K562 (cell line): ENCODE measurements at regions not wholly inside any gene's neighbourhood (a gene's known extent, or its start where the extent isn't known, plus 50 kb on each side); places are given as distances from the start of the nearest gene placed in this dataset.

Experiments
- ATAC-seq: fragments of 200-7000 bp; cut with Tn5 transposase; 3 replicates; pipeline ENCODE4 v1.9.1; 2020; ENCODE audit warnings: moderate library complexity
- BruUV-seq: library from RNA; stranded (reverse); fragments of 400-500 nt; replicated peaks from 2 replicates; lab custom pipeline; 2021; lab: Mats Ljungman, UMichigan
- CTCF ChIA-PET: fragments of 300-600 bp; formaldehyde crosslinking; extraction: SDS; loops from one replicate; lab custom pipeline; 2021; ENCODE audit warnings: low intra/inter-chr PET ratio; lab: Yijun Ruan, JAX
- POLR2A ChIA-PET: fragments of 300-600, 350-650 bp; sonication (Branson Sonifier 250); formaldehyde crosslinking; extraction: SDS; loops from one replicate; lab custom pipeline; 2021; ENCODE audit warnings: antibody characterized with exemption, inconsistent platforms; lab: Yijun Ruan, JAX
- DNase-seq, 4 experiments: peaks; one replicate each; pipeline versions ENCODE4 v3.0.0 to v3.0.0-alpha.2; 2011 to 2018; ENCODE audit warnings: low spot score in 3 of 4, mixed read lengths in 3 of 4; ENCODE audit errors: extremely low read depth in 1 of 4
- FAIRE-seq: peaks from 2 replicates; lab custom pipeline; 2011; peaks lifted over from hg19 to GRCh38; lab: Jason Lieb, UNC
- H2AFZ ChIP-seq: 2 replicates; pipeline ENCODE4 v1.6.0; 2011; ENCODE audit warnings: low read depth, low read length, control low read depth, inconsistent platforms
- H3K27ac ChIP-seq: fragments of 200-600 bp; 3 replicates; pipeline ENCODE4 v1.8.0; 2011; ENCODE audit warnings: low read depth, mild to moderate bottlenecking, control low read depth, inconsistent platforms, low read length, moderate library complexity, mixed read lengths; ENCODE audit errors: extremely low read depth
- H3K27me3 ChIP-seq, 2 experiments: fragments of 300-600 bp in 1 of 2; 2 replicates in 1 of 2; 3 replicates in 1 of 2; pipeline versions ENCODE4 v1.6.0 to v1.8.0; 2011; ENCODE audit warnings: inconsistent platforms in 2 of 2, low read length in 2 of 2, mild to moderate bottlenecking in 1 of 2, mixed read lengths in 1 of 2, moderate library complexity in 1 of 2; ENCODE audit not compliant: control insufficient read depth in 2 of 2, insufficient read depth in 2 of 2
- H3K36me3 ChIP-seq: fragments of 300-600 bp; 3 replicates; pipeline ENCODE4 v1.8.0; 2011; ENCODE audit warnings: mild to moderate bottlenecking, low read length, inconsistent platforms; ENCODE audit not compliant: control insufficient read depth, insufficient read depth
- H3K4me1 ChIP-seq, 2 experiments: fragments of 200-600 bp in 1 of 2; replicated peaks in 1 of 2; 2 replicates in 1 of 2; 3 replicates in 1 of 2; pipeline versions ENCODE4 v1.5.1 to v1.8.0; 2011; ENCODE audit warnings: inconsistent platforms in 2 of 2, low read length in 2 of 2, mild to moderate bottlenecking in 1 of 2, mixed read lengths in 1 of 2, moderate library complexity in 1 of 2; ENCODE audit not compliant: control insufficient read depth in 2 of 2, insufficient read depth in 2 of 2
- H3K4me2 ChIP-seq: 2 replicates; pipeline ENCODE4 v1.6.1; 2011; ENCODE audit warnings: low read length, control low read depth, inconsistent platforms, mixed read lengths; ENCODE audit not compliant: insufficient read depth
- H3K4me3 ChIP-seq: fragments of 200-600 bp; sonication (generic), shearing (Covaris generic); 2 replicates; pipeline ENCODE4 v1.5.1; 2016; ENCODE audit warnings: control low read depth, inconsistent platforms
- H3K79me2 ChIP-seq: fragments of 200-600 bp; 3 replicates; pipeline ENCODE4 v1.8.0; 2011; ENCODE audit warnings: low read length, inconsistent platforms; ENCODE audit not compliant: control insufficient read depth, insufficient read depth
- H3K9ac ChIP-seq, 2 experiments: 2 replicates each; pipeline versions ENCODE4 v1.6.0 to v1.6.1; 2011; ENCODE audit warnings: low read depth in 2 of 2, low read length in 2 of 2, control low read depth in 1 of 2, inconsistent platforms in 1 of 2, mild to moderate bottlenecking in 1 of 2, mixed read lengths in 1 of 2; ENCODE audit not compliant: insufficient read depth in 1 of 2
- H3K9me1 ChIP-seq: one replicate; pipeline ENCODE4 v1.6.0; 2011; ENCODE audit warnings: inconsistent platforms, mild to moderate bottlenecking, low read length, moderate library complexity; ENCODE audit not compliant: control insufficient read depth, insufficient read depth
- H3K9me3 ChIP-seq: replicated peaks from 2 replicates; pipeline ENCODE4 v1.5.1; 2011; ENCODE audit warnings: low read depth, low read length, inconsistent platforms; ENCODE audit not compliant: control insufficient read depth, insufficient read depth
- H4K20me1 ChIP-seq: replicated peaks from 2 replicates; pipeline ENCODE4 v1.6.1; 2011; ENCODE audit warnings: low read length, inconsistent platforms, mixed read lengths; ENCODE audit not compliant: control insufficient read depth, insufficient read depth
- CC2D1A ChIP-seq: fragments of 450-650 bp; IDR thresholded peaks from 2 replicates; pipeline ENCODE4 v1.6.1; 2017; ENCODE audit warnings: mild to moderate bottlenecking
- CTCFL ChIP-seq: IDR thresholded peaks from 2 replicates; pipeline ENCODE4 v1.6.1; 2011; ENCODE audit warnings: borderline replicate concordance, low read depth, mild to moderate bottlenecking, moderate library complexity, low read length; ENCODE audit not compliant: insufficient read depth, poor library complexity, severe bottlenecking
- FOSL1 ChIP-seq: fragments of 200-800 bp; sonication (Bioruptor generic); conservative IDR thresholded peaks from 2 replicates; pipeline ENCODE4 v1.6.1; 2016; ENCODE audit warnings: missing genetic modification characterization, missing compliant biosample characterization
- SRSF3 ChIP-seq: fragments of 200-400 bp; formaldehyde crosslinking; IDR thresholded peaks from 2 replicates; pipeline ENCODE4 v1.6.1; 2016; ENCODE audit warnings: mild to moderate bottlenecking, low read length, moderate library complexity; ENCODE audit not compliant: insufficient read depth
- ZKSCAN1 ChIP-seq: fragments of 150-350 bp; IDR thresholded peaks from 2 replicates; pipeline ENCODE4 v1.6.1; 2016; ENCODE audit warnings: low read depth, low read length
- WGBS: fragments of 100-300 bp; shearing (Covaris generic); methylation state at CpG from one replicate; pipeline ENCODE4 v1.1.6; 2016; ENCODE audit warnings: low coverage, mixed read lengths; ENCODE audit not compliant: insufficient coverage; ENCODE audit errors: missing lambda C conversion rate; 5-methylcytosine and 5-hydroxymethylcytosine counted together
- in situ Hi-C: fragments of 300-500 bp; cut with MboI; formaldehyde crosslinking; loops from 4 replicates; pipeline ENCODE4 v1.15.0; 2018; ENCODE audit warnings: inconsistent platforms, mixed read lengths
- intact Hi-C: fragments of 100-400 bp; cut with micrococcal nuclease; formaldehyde crosslinking; loops from 2 replicates; pipeline ENCODE4 v1.14.2; 2022

DNA sequence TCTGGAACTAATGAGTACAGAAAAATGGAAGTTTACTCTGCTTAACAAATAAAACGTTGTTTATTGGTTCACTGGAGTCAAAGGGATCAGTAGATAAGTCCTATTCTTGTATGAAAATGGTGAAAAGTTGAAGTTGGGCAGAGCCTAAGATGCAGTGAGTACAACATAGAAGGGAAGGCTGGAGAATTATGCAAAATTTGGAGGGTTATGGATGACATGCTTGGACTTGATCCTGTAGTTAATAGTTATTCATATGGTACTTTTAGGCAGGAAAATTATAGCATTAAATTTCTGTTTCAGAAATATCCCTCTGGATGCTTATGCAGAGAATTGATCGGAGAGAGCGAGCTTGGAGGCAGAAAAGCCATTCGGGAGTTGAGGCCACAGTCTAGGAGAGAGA, 167.6 kb downstream of the KCNS3 start:
- no peaks in the 10 kb centered on the region for H3K27me3 ChIP-seq
- POLR2A ChIA-PET, result no interaction called here
- H3K9ac ChIP-seq, result no peak overlapping the region
- TF ChIP-seq SRSF3 (no peak), CC2D1A (no peak), CTCFL (no peak), FOSL1 (tag) (no peak), ZKSCAN1 (no peak)
- TF ChIP-seq, all 486 proteins: peak for 0
- DNase-seq (no peak), ATAC-seq (no peak), FAIRE-seq (no peak)
- CTCF ChIA-PET, result no interaction called here
- Histone ChIP-seq H3K4me3 (no peak overlapping the region), H3K4me2 (no peak overlapping the region), H3K36me3 (no peaks in the 10 kb centered on the region), H2AFZ (no peak overlapping the region), H3K9me3 (no peaks in the 10 kb centered on the region), H3K79me2 (no peaks in the 10 kb centered on the region), H3K9me1 (no peaks in the 10 kb centered on the region), H3K4me1 (no peaks in the 10 kb centered on the region), H4K20me1 (no peaks in the 10 kb centered on the region), H3K27ac (no peak overlapping the region)
- in situ Hi-C loops, result no loop called here
- no TSS peak for BruUV-seq
- intact Hi-C loops, result no loop called here
- 2% methylated on average over 4 of the region's 4 CpGs for WGBS
